PC-3 (cell line): ENCODE measurements at regions not wholly inside any gene's neighbourhood (a gene's known extent, or its start where the extent isn't known, plus 50 kb on each side); places are given as distances from the start of the nearest gene placed in this dataset.

Experiments used
- ATAC-seq: fragments of 200-7000 bp; cut with Tn5 transposase; 2 replicates; pipeline ENCODE4 v1.9.1; 2020; ENCODE audit warnings: mild to moderate bottlenecking, moderate library complexity
- BruUV-seq: library from RNA; stranded (reverse); fragments of 400-500 nt; replicated peaks from 2 replicates; lab custom pipeline; 2021; lab: Mats Ljungman, UMichigan
- CTCF ChIA-PET: fragments of 300-600 bp; sonication (Branson Sonifier 250); formaldehyde crosslinking; loops from one replicate; lab custom pipeline; 2022; ENCODE audit warnings: antibody characterized with exemption; lab: Charles Lee
- POLR2A ChIA-PET: fragments of 300-600 bp; sonication (Branson Sonifier 250); formaldehyde crosslinking; loops from one replicate; lab custom pipeline; 2022; ENCODE audit warnings: antibody characterized with exemption; ENCODE audit not compliant: unreplicated experiment; lab: Charles Lee
- DNase-seq: peaks from one replicate; pipeline ENCODE4 v3.0.0-alpha.2; 2015
- H2AFZ ChIP-seq: fragments of 300-600 bp; sonication (generic); 2 replicates; pipeline ENCODE4 v1.6.0; 2016; ENCODE audit warnings: antibody characterized with exemption, low read length
- H3F3A ChIP-seq: fragments of 300-600 bp; sonication (generic); one replicate; pipeline ENCODE4 v1.6.0; 2017; ENCODE audit warnings: antibody characterized with exemption, low read length, control low read depth, mild to moderate bottlenecking; ENCODE audit not compliant: unreplicated experiment
- H3K27ac ChIP-seq: fragments of 300-600 bp; sonication (generic); 2 replicates; pipeline ENCODE4 v1.5.1; 2016; ENCODE audit warnings: mild to moderate bottlenecking, low read length
- H3K27me3 ChIP-seq: fragments of 300-600 bp; sonication (generic); 2 replicates; pipeline ENCODE4 v1.6.1; 2016; ENCODE audit warnings: low read length, mixed read lengths
- H3K36me3 ChIP-seq: fragments of 300-600 bp; sonication (generic); 2 replicates; pipeline ENCODE4 v1.6.1; 2016; ENCODE audit warnings: low read depth, mixed run types, low read length, mixed read lengths
- H3K4me1 ChIP-seq: fragments of 300-600 bp; sonication (generic); 2 replicates; pipeline ENCODE4 v1.5.1; 2016; ENCODE audit warnings: low read length; ENCODE audit not compliant: insufficient read depth
- H3K4me2 ChIP-seq: fragments of 300-600 bp; sonication (generic); 2 replicates; pipeline ENCODE4 v1.6.0; 2016; ENCODE audit warnings: low read length
- H3K4me3 ChIP-seq: fragments of 300-600 bp; sonication (generic); 2 replicates; pipeline ENCODE4 v1.5.1; 2016; ENCODE audit warnings: mild to moderate bottlenecking, low read length, mixed read lengths
- H3K79me2 ChIP-seq: fragments of 300-600 bp; sonication (generic); 2 replicates; pipeline ENCODE4 v1.6.1; 2017; ENCODE audit warnings: low read length, mixed read lengths
- H3K9ac ChIP-seq: fragments of 300-600 bp; sonication (generic); 2 replicates; pipeline ENCODE4 v1.6.0; 2016; ENCODE audit warnings: mild to moderate bottlenecking, low read length
- H3K9me2 ChIP-seq: fragments of 300-600 bp; sonication (generic); replicated peaks from 2 replicates; pipeline ENCODE4 v1.6.1; 2016; ENCODE audit warnings: mixed run types, low read length, mixed read lengths
- H3K9me3 ChIP-seq: fragments of 300-600 bp; sonication (generic); 2 replicates; pipeline ENCODE4 v1.6.1; 2016; ENCODE audit warnings: low read length, mixed read lengths
- H4K20me1 ChIP-seq: fragments of 300-600 bp; sonication (generic); 2 replicates; pipeline ENCODE4 v1.6.1; 2016; ENCODE audit warnings: low read length, mixed read lengths
- CTCF ChIP-seq: fragments of 300-600 bp; sonication (generic); conservative IDR thresholded peaks from 2 replicates; pipeline ENCODE4 v1.5.1; 2017; ENCODE audit warnings: antibody characterized with exemption, low read depth, mild to moderate bottlenecking, low read length
- EZH2 ChIP-seq: fragments of 300-600 bp; sonication (generic); IDR thresholded peaks from one replicate; pipeline ENCODE4 v1.6.1; 2017; ENCODE audit warnings: antibody characterized with exemption, mild to moderate bottlenecking, low read length; ENCODE audit not compliant: unreplicated experiment
- EZH2phosphoT487 ChIP-seq: fragments of 300-600 bp; sonication (generic); IDR thresholded peaks from 2 replicates; pipeline ENCODE4 v1.6.1; 2018; ENCODE audit warnings: mild to moderate bottlenecking, antibody characterized with exemption, low read length, borderline replicate concordance
- intact Hi-C: fragments of 100-400 bp; cut with micrococcal nuclease; formaldehyde crosslinking; loops from 2 replicates; pipeline ENCODE4 v1.9.0; 2023

- Histone ChIP-seq H3K4me2 (no peak overlapping the region), H3K36me3 (no peaks in the 10 kb centered on the region), H3F3A (no peaks in the 10 kb centered on the region), H3K79me2 (no peaks in the 10 kb centered on the region), H3K9me3 (no peaks in the 10 kb centered on the region), H3K27ac (no peak overlapping the region), H3K27me3 (no peaks in the 10 kb centered on the region), H3K4me3 (no peak overlapping the region), H4K20me1 (no peaks in the 10 kb centered on the region), H2AFZ (no peak overlapping the region), H3K9me2 (no peaks in the 10 kb centered on the region), H3K4me1 (no peaks in the 10 kb centered on the region), H3K9ac (no peak overlapping the region)
- no TSS peak for BruUV-seq
- DNase-seq (no peak), ATAC-seq (no peak)
- TF ChIP-seq EZH2phosphoT487 (no peak), CTCF (no peak), EZH2 (no peak)
- intact Hi-C loops = no loop called here
- CTCF ChIA-PET = no interaction called here
- POLR2A ChIA-PET = no interaction called here
Measured at GRCh38 chr4:96955226-96955625, 1115.3 kb downstream of the PDHA2 start.

GRCh38 chr4:96955691-96956090 is 1115.8 kb downstream of the PDHA2 start:
- Histone ChIP-seq H3K4me2 (no peak overlapping the region), H3K4me1 (no peaks in the 10 kb centered on the region), H3K79me2 (no peaks in the 10 kb centered on the region), H3K27me3 (no peaks in the 10 kb centered on the region), H3K9ac (no peak overlapping the region), H3K36me3 (no peaks in the 10 kb centered on the region), H2AFZ (no peak overlapping the region), H3K9me3 (no peaks in the 10 kb centered on the region), H4K20me1 (no peaks in the 10 kb centered on the region), H3K4me3 (no peak overlapping the region), H3K27ac (no peak overlapping the region), H3K9me2 (no peaks in the 10 kb centered on the region), H3F3A (no peaks in the 10 kb centered on the region)
- DNase-seq = no peak
- POLR2A ChIA-PET = no interaction called here
- no TSS peak for BruUV-seq
- no peak for TF ChIP-seq EZH2
- no peak for TF ChIP-seq CTCF
- no peak for TF ChIP-seq EZH2phosphoT487
- CTCF ChIA-PET = no interaction called here
- no peak for ATAC-seq
- intact Hi-C loops = no loop called here

GRCh38 chr4:96969455-96969854 is 1129.6 kb downstream of the PDHA2 start:
- no peak overlapping the region for H3K27ac ChIP-seq
- BruUV-seq = no TSS peak

More at GRCh38 chr4:96969455-96969854, 1129.6 kb downstream of the PDHA2 start:
- intact Hi-C loops = no loop called here
- POLR2A ChIA-PET = no interaction called here
- H3K9ac ChIP-seq = no peak overlapping the region
- no peak overlapping the region for H3K4me2 ChIP-seq
- no peak overlapping the region for H2AFZ ChIP-seq
- no peak overlapping the region for H3K4me3 ChIP-seq
- no peak for ATAC-seq
- TF ChIP-seq CTCF (no peak), EZH2phosphoT487 (no peak), EZH2 (no peak)
- H3K9me3 ChIP-seq = no peaks in the 10 kb centered on the region
- H4K20me1 ChIP-seq = no peaks in the 10 kb centered on the region
- no peaks in the 10 kb centered on the region for H3K9me2 ChIP-seq
- H3F3A ChIP-seq = no peaks in the 10 kb centered on the region
- H3K79me2 ChIP-seq = no peaks in the 10 kb centered on the region
- no peaks in the 10 kb centered on the region for H3K27me3 ChIP-seq
- H3K4me1 ChIP-seq = no peaks in the 10 kb centered on the region
- no peaks in the 10 kb centered on the region for H3K36me3 ChIP-seq
- DNase-seq = no peak
- CTCF ChIA-PET = no interaction called here
